Adrenal gland (tissue), 5 donors: ENCODE measurements at regions not wholly inside any gene's neighbourhood (a gene's known extent, or its start where the extent isn't known, plus 50 kb on each side); places are given as distances from the start of the nearest gene placed in this dataset.

Source experiments
- CTCF ChIP-seq, 6 experiments: fragments of 450-650 bp in 4 of 6; fragments of 200-600 bp in 2 of 6; sonication (generic) in 1 of 6; IDR thresholded peaks; 1 replicate in 5 of 6; 2 replicates in 1 of 6; pipeline versions ENCODE4 v1.5.1 to v1.8.0; 2016 to 2021; ENCODE audit warnings: antibody characterized with exemption in 6 of 6, mild to moderate bottlenecking in 2 of 6, moderate library complexity in 1 of 6
- POLR2A ChIP-seq, 2 donors: fragments of 450-650 bp; IDR thresholded peaks; one replicate each; pipeline ENCODE4 v1.6.1; 2017; ENCODE audit warnings: antibody characterized with exemption in 2 of 2, mild to moderate bottlenecking in 2 of 2, moderate library complexity in 1 of 2
- donor health status: DM: no; HTN: no; CAD: no.

DNA sequence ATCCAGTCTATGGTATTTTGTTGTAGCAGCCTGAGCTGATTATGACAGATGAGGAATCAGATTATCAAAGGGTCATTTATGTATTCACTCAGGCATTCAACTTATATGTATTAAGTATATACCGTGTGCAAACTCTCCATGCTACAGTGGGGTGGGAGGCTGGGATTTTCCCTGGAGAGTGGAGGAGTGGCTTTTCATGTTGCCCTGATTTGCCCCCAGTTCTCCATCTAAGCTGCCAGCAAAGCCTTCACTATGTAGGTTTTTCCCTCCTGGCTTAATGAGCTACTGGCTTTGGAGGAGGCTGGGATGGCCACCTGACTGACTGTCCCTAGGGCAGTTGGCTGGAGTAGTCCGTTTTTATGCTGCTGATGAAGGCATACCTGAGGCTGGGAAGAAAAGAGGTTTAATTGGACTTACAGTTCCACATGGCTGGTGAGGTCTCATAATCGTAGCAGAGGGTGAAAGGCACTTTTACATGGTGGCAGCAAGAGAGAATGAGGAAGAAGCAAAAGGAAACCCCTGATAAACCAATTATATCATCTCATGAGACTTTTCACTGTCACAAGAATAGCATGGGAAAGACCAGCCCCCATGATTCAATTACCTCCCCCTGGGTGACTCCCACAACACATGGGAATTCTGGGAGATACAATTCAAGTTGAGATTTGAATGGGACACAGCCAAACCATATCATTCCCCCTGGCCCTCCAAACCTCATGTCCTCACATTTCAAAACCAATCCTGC is 253.9 kb downstream of the RPLP1 start:
- TF ChIP-seq POLR2A (IDR thresholded peaks at IDR 0.05) (no peak), CTCF (IDR thresholded peaks at IDR 0.05) (no peak)
